Smooth muscle cell (in vitro differentiated cells): ENCODE measurements at regions not wholly inside any gene's neighbourhood (a gene's known extent, or its start where the extent isn't known, plus 50 kb on each side); places are given as distances from the start of the nearest gene placed in this dataset.

Experiments used
- DNase-seq: peaks from one replicate; lab custom pipeline; 2025; ENCODE audit not compliant: unreplicated experiment; lab: John Stamatoyannopoulos, UW
- H2AFZ ChIP-seq: fragments of 200-600 bp; sonication (generic); 2 replicates; pipeline ENCODE4 v1.6.0; 2016; ENCODE audit warnings: antibody characterized with exemption, low read depth, mild to moderate bottlenecking
- H3F3A ChIP-seq: fragments of 200-600 bp; sonication (generic); 2 replicates; pipeline ENCODE4 v1.6.0; 2017; ENCODE audit warnings: antibody characterized with exemption, low read depth
- H3K27ac ChIP-seq: fragments of 200-600 bp; sonication (generic); 2 replicates; pipeline ENCODE4 v1.5.1; 2016; ENCODE audit warnings: low read depth, mild to moderate bottlenecking
- H3K27me3 ChIP-seq: fragments of 200-600 bp; sonication (generic); 2 replicates; pipeline ENCODE4 v1.6.1; 2016; ENCODE audit warnings: low read depth, mild to moderate bottlenecking
- H3K36me3 ChIP-seq: fragments of 200-600 bp; sonication (generic); 2 replicates; pipeline ENCODE4 v1.5.1; 2016; ENCODE audit warnings: low read depth
- H3K4me1 ChIP-seq: fragments of 200-600 bp; sonication (generic); 2 replicates; pipeline ENCODE4 v1.5.1; 2016; ENCODE audit warnings: low read depth
- H3K4me2 ChIP-seq: fragments of 200-600 bp; sonication (generic); 2 replicates; pipeline ENCODE4 v1.6.0; 2016; ENCODE audit warnings: mild to moderate bottlenecking
- H3K4me3 ChIP-seq: fragments of 200-600 bp; sonication (generic); 2 replicates; pipeline ENCODE4 v1.5.1; 2016; ENCODE audit warnings: mild to moderate bottlenecking
- H3K79me2 ChIP-seq: fragments of 200-600 bp; sonication (generic); 2 replicates; pipeline ENCODE4 v1.6.0; 2016; ENCODE audit warnings: low read depth, mild to moderate bottlenecking
- H3K9ac ChIP-seq: fragments of 200-600 bp; sonication (generic); 2 replicates; pipeline ENCODE4 v1.6.0; 2016; ENCODE audit warnings: low read depth
- H3K9me3 ChIP-seq: fragments of 200-600 bp; sonication (generic); replicated peaks from 2 replicates; pipeline ENCODE4 v1.5.1; 2016; ENCODE audit warnings: low read depth
- H4K20me1 ChIP-seq: fragments of 200-600 bp; sonication (generic); 2 replicates; pipeline ENCODE4 v1.6.0; 2016; ENCODE audit warnings: low read depth
- CTCF ChIP-seq: fragments of 200-600 bp; sonication (generic); IDR thresholded peaks from 2 replicates; pipeline ENCODE4 v1.5.1; 2017; ENCODE audit warnings: borderline replicate concordance, mild to moderate bottlenecking, antibody characterized with exemption; ENCODE audit not compliant: insufficient read depth, poor library complexity, severe bottlenecking
- WGBS: methylation state at CpG from one replicate; pipeline ENCODE4 v1.1.7; 2016; ENCODE audit warnings: low lambda C conversion rate; 5-methylcytosine and 5-hydroxymethylcytosine counted together

- no peaks in the 10 kb centered on the region for H3K9me3 ChIP-seq
- no peaks in the 10 kb centered on the region for H3K36me3 ChIP-seq
- H3K9ac ChIP-seq: no peak overlapping the region
- TF ChIP-seq CTCF: no peak
- H3K27me3 ChIP-seq: no peaks in the 10 kb centered on the region
- no peaks in the 10 kb centered on the region for H3K79me2 ChIP-seq
- H2AFZ ChIP-seq: no peak overlapping the region
- H4K20me1 ChIP-seq: no peaks in the 10 kb centered on the region
- peaks cover 10% of the 10 kb centered on the region for H3K4me1 ChIP-seq
- H3F3A ChIP-seq: no peaks in the 10 kb centered on the region
- H3K4me3 ChIP-seq: no peak overlapping the region
- no peak for DNase-seq
- no peak overlapping the region for H3K4me2 ChIP-seq
- WGBS: 75% methylated on average over 5 of the region's 5 CpGs
- H3K27ac ChIP-seq: no peak overlapping the region
Measured at GRCh38 chr1:218887141-218887925, 286.3 kb upstream of the LYPLAL1 start.

- Histone ChIP-seq H3K4me1 (peaks cover 10% of the 10 kb centered on the region), H3K9ac (no peak overlapping the region), H2AFZ (no peak overlapping the region), H3F3A (no peaks in the 10 kb centered on the region), H3K9me3 (no peaks in the 10 kb centered on the region), H3K4me2 (no peak overlapping the region), H3K4me3 (no peak overlapping the region), H4K20me1 (no peaks in the 10 kb centered on the region), H3K79me2 (no peaks in the 10 kb centered on the region), H3K36me3 (no peaks in the 10 kb centered on the region), H3K27me3 (no peaks in the 10 kb centered on the region), H3K27ac (no peak overlapping the region)
- DNase-seq: no peak
- 92% methylated on average over 3 of the region's 3 CpGs for WGBS
- no peak for TF ChIP-seq CTCF
Measured at GRCh38 chr1:218890451-218890850, 283.2 kb upstream of the LYPLAL1 start.

- H3K9ac ChIP-seq: no peak overlapping the region
- H3K4me1 ChIP-seq: peaks cover 10% of the 10 kb centered on the region
- H3K36me3 ChIP-seq: no peaks in the 10 kb centered on the region
- no peaks in the 10 kb centered on the region for H4K20me1 ChIP-seq
- DNase-seq: no peak
- H2AFZ ChIP-seq: no peak overlapping the region
- H3K27me3 ChIP-seq: no peaks in the 10 kb centered on the region
- no peak overlapping the region for H3K4me3 ChIP-seq
- no peak overlapping the region for H3K4me2 ChIP-seq
- no peaks in the 10 kb centered on the region for H3K79me2 ChIP-seq
- no peak for TF ChIP-seq CTCF
- H3K9me3 ChIP-seq: no peaks in the 10 kb centered on the region
- H3K27ac ChIP-seq: no peak overlapping the region
- H3F3A ChIP-seq: no peaks in the 10 kb centered on the region
- 88% methylated on average over 5 of the region's 5 CpGs for WGBS
Measured at GRCh38 chr1:218891577-218891976, 282.1 kb upstream of the LYPLAL1 start.

- H2AFZ ChIP-seq: no peak overlapping the region
- no peaks in the 10 kb centered on the region for H3F3A ChIP-seq
- TF ChIP-seq CTCF: no peak
- peaks cover 8% of the 10 kb centered on the region for H3K4me1 ChIP-seq
- H3K27me3 ChIP-seq: no peaks in the 10 kb centered on the region
- no peaks in the 10 kb centered on the region for H3K79me2 ChIP-seq
- no peak overlapping the region for H3K9ac ChIP-seq
- WGBS: 91% methylated on average over 3 of the region's 3 CpGs
- no peaks in the 10 kb centered on the region for H4K20me1 ChIP-seq
- DNase-seq: no peak
- H3K9me3 ChIP-seq: no peaks in the 10 kb centered on the region
- no peak overlapping the region for H3K4me3 ChIP-seq
- no peaks in the 10 kb centered on the region for H3K36me3 ChIP-seq
- no peak overlapping the region for H3K27ac ChIP-seq
- no peak overlapping the region for H3K4me2 ChIP-seq
Measured at GRCh38 chr1:218895064-218895587, 278.6 kb upstream of the LYPLAL1 start.
